GM19455 (cell line): ENCODE measurements at regions not wholly inside any gene's neighbourhood (a gene's known extent, or its start where the extent isn't known, plus 50 kb on each side); places are given as distances from the start of the nearest gene placed in this dataset.

ENCODE experiments used
- ATAC-seq: cut with Tn5 transposase; IDR thresholded peaks from one replicate; pipeline ENCODE4 v1.9.1; 2021; ENCODE audit not compliant: unreplicated experiment

- no peak for ATAC-seq
Measured at GRCh38 chr5:93886917-93887361, 145.5 kb upstream of the POU5F2 start.

- ATAC-seq: no peak
Measured at GRCh38 chr5:93886098-93886806, 144.9 kb upstream of the POU5F2 start.

GRCh38 chr5:93884254-93884653, 142.9 kb upstream of the POU5F2 start:
- ATAC-seq: no peak

GRCh38 chr5:93883459-93883858, 142.1 kb upstream of the POU5F2 start:
- no peak for ATAC-seq

- no peak for ATAC-seq
Measured at GRCh38 chr5:93875693-93876092, 134.3 kb upstream of the POU5F2 start.

- ATAC-seq: peak; percentile 58
Measured at GRCh38 chr5:93874491-93874890, 133.1 kb upstream of the POU5F2 start.

- peak; percentile 66 for ATAC-seq
Measured at GRCh38 chr5:93874080-93874479, 132.7 kb upstream of the POU5F2 start.

- ATAC-seq: no peak
Measured at GRCh38 chr5:93873211-93873736, 131.9 kb upstream of the POU5F2 start.

GRCh38 chr5:93870649-93871048, 129.2 kb upstream of the POU5F2 start:
- ATAC-seq: no peak

- ATAC-seq: no peak
Measured at GRCh38 chr5:93868851-93869250, 127.5 kb upstream of the POU5F2 start.

GRCh38 chr5:93850311-93850710, 108.9 kb upstream of the POU5F2 start:
- ATAC-seq: no peak

- ATAC-seq: no peak
Measured at GRCh38 chr5:93845376-93845775, 104.0 kb upstream of the POU5F2 start.

GRCh38 chr5:93831449-93831848, 90.0 kb upstream of the POU5F2 start:
- ATAC-seq: no peak

GRCh38 chr5:93830893-93831292, 89.5 kb upstream of the POU5F2 start:
- no peak for ATAC-seq

GRCh38 chr5:93829346-93829745, 87.9 kb upstream of the POU5F2 start:
- no peak for ATAC-seq

- no peak for ATAC-seq
Measured at GRCh38 chr5:93821891-93822415, 80.6 kb upstream of the POU5F2 start.

- ATAC-seq: no peak
Measured at GRCh38 chr5:93819668-93820067, 78.3 kb upstream of the POU5F2 start.

GRCh38 chr5:93810780-93811179, 69.4 kb upstream of the POU5F2 start:
- no peak for ATAC-seq

- ATAC-seq: no peak
Measured at GRCh38 chr5:93809430-93809829, 68.0 kb upstream of the POU5F2 start.

- no peak for ATAC-seq
Measured at GRCh38 chr5:93807846-93808245, 66.4 kb upstream of the POU5F2 start.

- no peak for ATAC-seq
Measured at GRCh38 chr5:93805616-93806379, 64.4 kb upstream of the POU5F2 start.
